ENCODE measurements at regions not wholly inside any gene's neighbourhood (a gene's known extent, or its start where the extent isn't known, plus 50 kb on each side); places are given as distances from the start of the nearest gene placed in this dataset.

GRCh38 chr2:147623328-147623727, 221.5 kb upstream of the ACVR2A start:
- Mint-ChIP-seq H3K9me3 (ENCODE audit: low read depth) (no peaks in the 10 kb centered on the region), H3K27me3 (ENCODE audit: low read depth) (peaks cover 3% of the 10 kb centered on the region), H3K36me3 (ENCODE audit: low read depth) (no peaks in the 10 kb centered on the region), H3K27ac (ENCODE audit: unreplicated experiment) (no peak overlapping the region), H3K4me3 (ENCODE audit: unreplicated experiment) (no peak overlapping the region), H3K4me1 (ENCODE audit: low read depth) (peaks cover 3% of the 10 kb centered on the region)
- DNase-seq (ENCODE audit: low spot score): no peak
- TF ChIP-seq CTCF (IDR thresholded peaks at IDR 0.05): no peak

- H3K36me3 Mint-ChIP-seq (ENCODE audit: low read depth): no peaks in the 10 kb centered on the region
- H3K27me3 Mint-ChIP-seq (ENCODE audit: low read depth): peaks cover 4% of the 10 kb centered on the region
- H3K4me1 Mint-ChIP-seq (ENCODE audit: low read depth): peaks cover 3% of the 10 kb centered on the region
- H3K4me3 Mint-ChIP-seq (ENCODE audit: unreplicated experiment): no peak overlapping the region
- TF ChIP-seq CTCF (IDR thresholded peaks at IDR 0.05): no peak
- no peak overlapping the region for H3K27ac Mint-ChIP-seq (ENCODE audit: unreplicated experiment)
- no peak for DNase-seq (ENCODE audit: low spot score)
- no peaks in the 10 kb centered on the region for H3K9me3 Mint-ChIP-seq (ENCODE audit: low read depth)
Observed at GRCh38 chr2:147621656-147622197, 223.1 kb upstream of the ACVR2A start.

GRCh38 chr2:147619808-147620207, 225.0 kb upstream of the ACVR2A start:
- H3K9me3 Mint-ChIP-seq (ENCODE audit: low read depth): no peaks in the 10 kb centered on the region

GRCh38 chr2:147615726-147616125, 229.1 kb upstream of the ACVR2A start:
- Mint-ChIP-seq H3K9me3 (ENCODE audit: low read depth) (no peaks in the 10 kb centered on the region), H3K27me3 (ENCODE audit: low read depth) (peaks cover 7% of the 10 kb centered on the region), H3K4me1 (ENCODE audit: low read depth) (peaks cover 10% of the 10 kb centered on the region), H3K27ac (ENCODE audit: unreplicated experiment) (no peak overlapping the region), H3K4me3 (ENCODE audit: unreplicated experiment) (no peak overlapping the region), H3K36me3 (ENCODE audit: low read depth) (no peaks in the 10 kb centered on the region)
- TF ChIP-seq CTCF (IDR thresholded peaks at IDR 0.05): no peak
- no peak for DNase-seq (ENCODE audit: low spot score)

More at GRCh38 chr2:147619808-147620207, 225.0 kb upstream of the ACVR2A start:
- TF ChIP-seq CTCF (IDR thresholded peaks at IDR 0.05): no peak
- no peaks in the 10 kb centered on the region for H3K36me3 Mint-ChIP-seq (ENCODE audit: low read depth)
- no peak for DNase-seq (ENCODE audit: low spot score)
- H3K27me3 Mint-ChIP-seq (ENCODE audit: low read depth): peaks cover 7% of the 10 kb centered on the region
- H3K4me1 Mint-ChIP-seq (ENCODE audit: low read depth): peaks cover 3% of the 10 kb centered on the region
- no peak overlapping the region for H3K4me3 Mint-ChIP-seq (ENCODE audit: unreplicated experiment)
- no peak overlapping the region for H3K27ac Mint-ChIP-seq (ENCODE audit: unreplicated experiment)

- peaks cover 7% of the 10 kb centered on the region for H3K27me3 Mint-ChIP-seq (ENCODE audit: low read depth)
- TF ChIP-seq CTCF (IDR thresholded peaks at IDR 0.05): no peak
- no peaks in the 10 kb centered on the region for H3K36me3 Mint-ChIP-seq (ENCODE audit: low read depth)
Observed at GRCh38 chr2:147614979-147615470, 229.8 kb upstream of the ACVR2A start.

More at GRCh38 chr2:147614979-147615470, 229.8 kb upstream of the ACVR2A start:
- no peak for DNase-seq (ENCODE audit: low spot score)
- no peak overlapping the region for H3K4me3 Mint-ChIP-seq (ENCODE audit: unreplicated experiment)
- H3K9me3 Mint-ChIP-seq (ENCODE audit: low read depth): no peaks in the 10 kb centered on the region
- no peak overlapping the region for H3K27ac Mint-ChIP-seq (ENCODE audit: unreplicated experiment)
- peaks cover 13% of the 10 kb centered on the region for H3K4me1 Mint-ChIP-seq (ENCODE audit: low read depth)
